ENCODE measurements at regions not wholly inside any gene's neighbourhood (a gene's known extent, or its start where the extent isn't known, plus 50 kb on each side); places are given as distances from the start of the nearest gene placed in this dataset.

GRCh38 chr7:46191296-46191695, 270.2 kb upstream of the IGFBP3 start:
- DNase-seq (ENCODE audit: extremely low spot score in 2 of 2), result peak; percentile 58 to 93
- Histone ChIP-seq H3K4me1 (no peaks in the 10 kb centered on the region), H3K4me3 (no peak overlapping the region), H3K27me3 (no peaks in the 10 kb centered on the region), H3K36me3 (no peaks in the 10 kb centered on the region), H3K27ac (no peak overlapping the region), H3K9me3 (no peaks in the 10 kb centered on the region)
- intact Hi-C loops (cut with DNase I), result no loop called here
- no peak for TF ChIP-seq CTCF (IDR thresholded peaks at IDR 0.05)
- TF ChIP-seq POLR2AphosphoS5 (IDR thresholded peaks at IDR 0.05; ENCODE audit: insufficient read depth in 1 of 2, low read depth in 1 of 2), result no peak
- no peak for TF ChIP-seq POLR2A (IDR thresholded peaks at IDR 0.05)

GRCh38 chr7:46189255-46189790, 268.3 kb upstream of the IGFBP3 start:
- TF ChIP-seq POLR2AphosphoS5 (IDR thresholded peaks at IDR 0.05; ENCODE audit: insufficient read depth in 1 of 2, low read depth in 1 of 2) (no peak), POLR2A (IDR thresholded peaks at IDR 0.05) (no peak), CTCF (IDR thresholded peaks at IDR 0.05) (no peak)

GRCh38 chr7:46186131-46186530, 265.1 kb upstream of the IGFBP3 start:
- H3K9me3 ChIP-seq, result no peaks in the 10 kb centered on the region
- H3K27ac ChIP-seq, result no peak overlapping the region
- no peaks in the 10 kb centered on the region for H3K27me3 ChIP-seq
- H3K4me3 ChIP-seq, result no peak overlapping the region
- H3K4me1 ChIP-seq, result no peaks in the 10 kb centered on the region
- DNase-seq (ENCODE audit: extremely low spot score in 2 of 2), result no peak
- intact Hi-C loops (cut with DNase I), result no loop called here
- TF ChIP-seq POLR2AphosphoS5 (IDR thresholded peaks at IDR 0.05; ENCODE audit: insufficient read depth in 1 of 2, low read depth in 1 of 2), result no peak
- no peak for TF ChIP-seq CTCF (IDR thresholded peaks at IDR 0.05)
- TF ChIP-seq POLR2A (IDR thresholded peaks at IDR 0.05), result no peak
- H3K36me3 ChIP-seq, result no peaks in the 10 kb centered on the region

More at GRCh38 chr7:46189255-46189790, 268.3 kb upstream of the IGFBP3 start:
- H3K36me3 ChIP-seq, result no peaks in the 10 kb centered on the region
- no peaks in the 10 kb centered on the region for H3K4me1 ChIP-seq
- no peak overlapping the region for H3K4me3 ChIP-seq
- no peaks in the 10 kb centered on the region for H3K9me3 ChIP-seq
- H3K27me3 ChIP-seq, result no peaks in the 10 kb centered on the region
- peak in 1 of 2 donors; percentile 58 for DNase-seq (ENCODE audit: extremely low spot score in 2 of 2)
- intact Hi-C loops (cut with DNase I), result no loop called here
- H3K27ac ChIP-seq, result no peak overlapping the region

GRCh38 chr7:46179061-46179610, 258.1 kb upstream of the IGFBP3 start:
- DNase-seq (ENCODE audit: extremely low spot score in 2 of 2), result peak in 1 of 2 donors; percentile 58
- intact Hi-C loops (cut with DNase I), result no loop called here
- no peaks in the 10 kb centered on the region for H3K4me1 ChIP-seq

More at GRCh38 chr7:46179061-46179610, 258.1 kb upstream of the IGFBP3 start:
- Histone ChIP-seq H3K36me3 (no peaks in the 10 kb centered on the region), H3K27ac (no peak overlapping the region), H3K27me3 (no peaks in the 10 kb centered on the region), H3K4me3 (no peak overlapping the region), H3K9me3 (no peaks in the 10 kb centered on the region)
- no peak for TF ChIP-seq POLR2AphosphoS5 (IDR thresholded peaks at IDR 0.05; ENCODE audit: insufficient read depth in 1 of 2, low read depth in 1 of 2)
- no peak for TF ChIP-seq POLR2A (IDR thresholded peaks at IDR 0.05)
- no peak for TF ChIP-seq CTCF (IDR thresholded peaks at IDR 0.05)
